NCI-H2029 (cell line): ENCODE measurements at regions not wholly inside any gene's neighbourhood (a gene's known extent, or its start where the extent isn't known, plus 50 kb on each side); places are given as distances from the start of the nearest gene placed in this dataset.

Source experiments
- DNase-seq: peaks from one replicate; lab custom pipeline; 2025; lab: John Stamatoyannopoulos, UW

DNA sequence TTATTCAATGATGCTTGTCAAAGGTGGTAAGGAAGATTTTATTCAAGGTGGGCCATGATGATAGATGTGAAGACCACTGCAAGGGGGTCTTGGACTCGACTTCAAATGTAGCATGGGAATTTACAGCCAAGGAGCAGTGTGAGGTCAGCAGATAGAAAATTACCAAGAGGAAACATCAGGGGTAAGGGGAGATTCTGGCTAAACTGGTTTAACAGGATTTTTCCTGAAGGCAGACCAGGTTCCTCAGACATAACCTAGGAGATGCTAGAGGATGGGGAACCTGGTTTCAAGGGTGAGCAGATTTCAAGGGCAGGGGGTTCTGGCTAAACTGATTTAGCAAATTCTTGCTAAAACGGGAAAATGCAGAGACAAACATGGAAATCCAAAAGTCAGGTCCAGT, 464.9 kb downstream of the TAFA4 start:
- DNase-seq, result no peak

- DNase-seq, result no peak
These were observed 473.8 kb downstream of the TAFA4 start for GRCh38 chr3:68458581-68458980.

- no peak for DNase-seq
These were observed 483.6 kb downstream of the TAFA4 start for GRCh38 chr3:68448510-68449383.

- DNase-seq, result no peak
These were observed 484.5 kb downstream of the TAFA4 start for GRCh38 chr3:68447885-68448284.

DNA sequence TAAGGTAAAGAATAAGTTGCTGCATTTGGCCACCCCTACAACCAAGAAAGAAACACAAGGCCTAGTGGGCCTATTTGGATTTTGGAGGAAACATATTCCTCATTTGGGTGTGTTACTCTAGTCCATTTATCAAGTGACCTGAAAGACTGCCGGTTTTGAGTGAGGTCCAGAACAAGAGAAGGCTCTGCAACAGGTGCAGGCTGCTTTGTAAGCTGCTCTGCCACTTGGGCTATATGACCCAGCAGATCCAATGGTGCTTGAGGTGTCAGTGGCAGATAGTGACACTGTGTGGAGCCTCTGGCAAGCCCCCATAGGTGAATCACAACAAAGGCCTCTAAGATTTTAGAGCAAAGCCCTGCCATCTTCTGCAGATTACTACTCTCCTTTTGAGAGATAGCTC, 491.3 kb downstream of the TAFA4 start:
- no peak for DNase-seq

DNA sequence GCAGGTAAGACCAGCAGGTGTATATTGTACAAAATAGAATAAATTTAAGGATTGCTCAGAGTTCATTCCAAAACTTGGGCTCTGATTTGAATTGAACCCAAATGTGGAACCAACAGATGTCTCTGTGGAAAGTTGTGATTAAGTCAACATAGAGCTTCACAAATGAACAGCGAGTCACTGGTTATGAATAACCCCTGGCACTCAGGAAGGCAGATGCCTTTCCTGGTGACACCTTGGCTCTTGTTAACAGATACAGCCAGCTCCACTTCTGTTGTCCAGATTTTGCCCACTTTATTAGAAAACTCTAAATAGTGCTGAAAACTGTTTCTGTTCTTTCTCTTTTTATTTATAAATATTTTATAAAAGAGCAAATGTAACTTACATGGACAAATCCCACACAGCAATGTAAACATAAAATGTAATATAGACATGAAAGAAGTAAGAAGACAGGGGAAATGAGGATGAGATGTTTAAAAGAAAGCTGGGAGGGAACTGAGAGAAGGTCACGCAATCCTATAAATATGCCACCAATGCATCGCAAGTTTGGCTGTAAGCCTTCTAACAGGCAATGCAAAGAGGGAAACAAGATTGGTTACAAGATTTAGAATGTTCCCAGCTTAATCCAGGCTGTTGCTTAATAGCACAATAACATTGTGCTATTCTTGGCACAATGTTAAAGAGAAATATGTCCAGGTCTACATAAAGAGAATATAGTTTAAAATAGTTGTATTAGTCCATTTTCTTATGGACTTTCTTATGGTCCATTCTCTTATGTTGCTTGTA, 495.5 kb downstream of the TAFA4 start:
- DNase-seq, result no peak

GRCh38 chr3:68428495-68428894, 503.9 kb downstream of the TAFA4 start:
- no peak for DNase-seq

- no peak for DNase-seq
These were observed 507.4 kb downstream of the TAFA4 start for GRCh38 chr3:68424796-68425460.

DNA sequence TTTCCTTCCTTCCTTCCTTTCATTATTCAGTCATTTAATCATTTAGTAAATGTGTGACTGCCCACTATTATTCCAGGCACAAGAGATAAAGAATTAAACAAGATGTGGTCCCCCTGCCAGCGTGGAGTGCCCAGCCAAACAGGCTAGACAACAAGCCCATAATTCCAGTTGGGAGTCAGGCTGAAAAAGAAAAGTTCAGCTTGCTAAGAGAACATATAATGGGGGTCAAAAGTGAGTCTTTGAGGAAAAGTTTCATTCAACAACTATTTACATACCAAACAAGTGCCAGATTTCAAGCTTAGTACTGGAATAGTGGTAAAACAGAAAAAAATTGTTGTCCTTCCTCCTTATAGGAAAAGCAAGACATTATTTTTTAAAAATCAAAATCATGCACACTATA, 523.7 kb downstream of the TAFA4 start:
- no peak for DNase-seq

GRCh38 chr3:68403741-68404140, 528.6 kb downstream of the TAFA4 start:
- no peak for DNase-seq

DNA sequence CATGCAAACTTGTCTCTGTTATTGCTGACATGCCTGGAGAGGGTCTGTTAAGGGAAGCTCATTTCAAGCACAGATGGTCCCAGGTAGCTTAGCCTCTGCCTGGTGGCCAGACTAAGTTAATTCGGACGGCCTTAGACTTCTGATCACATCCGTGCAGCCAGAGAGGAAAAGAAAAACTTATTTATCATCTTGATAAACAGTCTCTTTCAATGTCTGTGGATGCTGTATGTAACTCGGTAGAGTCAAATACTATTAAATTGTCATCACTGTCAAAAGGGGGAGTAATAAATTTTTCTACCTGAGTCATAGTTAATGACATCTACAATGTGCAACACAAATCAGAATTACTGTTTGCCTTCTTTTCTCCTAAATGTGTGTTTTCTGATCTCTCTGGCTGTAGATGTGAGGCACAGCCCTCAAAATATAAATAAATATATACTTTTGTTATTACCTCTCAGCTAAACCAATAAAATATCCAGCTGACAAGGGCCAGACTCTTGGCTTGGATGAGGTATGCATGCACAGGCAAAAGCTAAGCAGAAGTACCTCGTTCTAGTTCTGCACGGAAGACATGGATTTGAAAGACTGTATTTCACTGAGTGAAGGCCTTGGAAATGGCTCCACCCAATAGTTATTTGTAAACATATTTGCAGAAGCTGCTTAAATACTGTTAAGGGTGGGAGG, 530.0 kb downstream of the TAFA4 start:
- DNase-seq, result no peak

DNA sequence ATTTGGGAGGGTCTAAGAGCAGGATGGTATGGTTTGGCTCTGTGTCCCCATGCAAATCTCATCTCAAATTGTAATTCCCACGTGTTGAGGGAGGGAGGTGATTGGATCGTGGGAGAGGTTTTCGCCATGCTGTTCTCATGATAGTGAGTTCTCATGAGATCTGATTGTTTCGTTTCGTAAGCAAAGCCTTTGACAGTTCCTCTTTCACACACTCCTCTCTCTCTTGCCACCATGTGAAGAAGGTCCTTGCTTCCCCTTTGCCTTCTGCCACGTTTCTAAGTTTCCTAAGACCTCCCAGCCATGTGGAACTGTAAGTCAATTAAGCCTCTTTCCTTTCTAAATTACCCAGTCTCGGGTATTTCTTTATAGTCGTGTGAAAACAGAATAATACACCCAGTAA, 553.7 kb downstream of the TAFA4 start:
- no peak for DNase-seq

- DNase-seq, result no peak
These were observed 558.6 kb downstream of the TAFA4 start for GRCh38 chr3:68373727-68374126.

- DNase-seq, result no peak
These were observed 568.6 kb downstream of the TAFA4 start for GRCh38 chr3:68363796-68364195.

- no peak for DNase-seq
These were observed 571.9 kb downstream of the TAFA4 start for GRCh38 chr3:68360492-68360891.

DNA sequence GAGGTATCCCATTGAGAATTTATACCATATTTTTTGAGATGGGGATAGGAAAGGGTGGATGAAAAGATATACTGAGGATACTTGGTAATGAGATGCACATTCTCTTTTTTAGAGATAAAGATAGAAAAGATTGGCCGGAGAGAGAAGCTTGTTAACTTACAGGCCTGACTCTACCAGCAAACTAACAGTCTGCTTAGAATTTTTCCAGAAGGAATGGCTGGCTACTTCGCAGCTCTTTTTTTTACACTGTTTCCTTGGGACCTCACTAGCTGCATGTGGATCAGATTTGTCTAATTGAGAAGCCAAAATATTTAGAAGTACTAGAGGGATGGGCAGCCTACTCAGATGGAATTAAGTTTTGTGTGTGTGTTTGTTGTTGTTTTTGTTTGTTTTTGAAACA, 586.6 kb downstream of the TAFA4 start:
- no peak for DNase-seq

DNA sequence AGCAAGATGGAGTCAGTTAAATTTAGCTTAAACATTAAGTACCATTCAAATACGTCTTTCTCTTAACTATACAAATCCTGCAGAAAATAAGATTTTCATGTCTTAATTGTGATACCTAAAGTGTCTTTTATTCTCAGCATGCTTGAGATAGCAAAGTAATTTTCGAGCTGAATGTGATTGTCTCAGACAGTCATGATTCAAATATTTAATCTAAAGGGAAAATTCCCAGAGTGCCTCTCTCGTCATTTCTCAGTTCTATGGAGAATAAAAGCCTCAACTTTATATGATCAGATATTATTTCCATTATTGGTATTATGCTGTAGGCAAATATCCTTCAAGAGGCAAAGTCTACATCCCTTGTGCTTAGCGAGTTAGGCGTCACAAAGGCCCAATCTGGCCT, 589.9 kb downstream of the TAFA4 start:
- DNase-seq, result no peak

DNA sequence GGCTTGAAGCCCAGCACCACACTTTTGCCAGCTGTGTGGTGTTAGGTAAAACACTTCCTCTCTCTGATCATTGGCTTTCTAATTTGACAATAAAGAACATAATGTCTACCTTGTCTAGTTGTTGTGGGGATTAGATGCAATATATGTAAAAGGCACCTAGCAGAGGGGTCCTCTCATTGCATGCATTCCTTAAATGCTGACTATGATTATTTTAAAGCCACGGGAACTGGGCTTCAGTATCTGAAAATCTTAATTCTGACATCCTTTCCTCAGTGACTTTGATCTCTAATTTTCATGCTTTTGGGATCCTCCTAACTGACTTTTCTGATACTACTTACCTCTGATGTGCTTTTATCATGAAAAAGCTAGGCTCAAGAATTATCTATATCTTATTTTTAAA, 596.3 kb downstream of the TAFA4 start:
- no peak for DNase-seq

- DNase-seq, result no peak
These were observed 597.9 kb downstream of the TAFA4 start for GRCh38 chr3:68334367-68334986.

- DNase-seq, result no peak
These were observed 604.3 kb downstream of the TAFA4 start for GRCh38 chr3:68328049-68328448.

- no peak for DNase-seq
These were observed 616.4 kb downstream of the TAFA4 start for GRCh38 chr3:68315964-68316363.

DNA sequence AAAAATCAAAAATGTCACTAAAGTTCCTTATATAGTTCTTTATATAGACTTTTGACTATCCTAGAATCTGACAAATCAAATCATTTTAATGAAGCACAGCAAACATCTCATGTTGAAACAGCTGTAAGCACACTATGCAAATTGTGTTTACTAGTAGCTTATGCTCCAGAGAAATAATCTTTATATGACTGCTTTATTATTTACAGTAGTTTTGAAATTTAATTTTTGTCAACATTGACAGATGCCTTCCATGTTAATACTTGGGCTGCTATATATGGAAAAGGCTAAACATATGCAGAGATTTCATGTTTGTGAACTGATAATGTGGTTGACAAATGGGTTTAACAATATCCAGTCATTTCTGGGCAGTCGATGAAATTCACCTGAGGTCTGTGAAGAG, 616.8 kb downstream of the TAFA4 start:
- DNase-seq, result no peak
